Smooth muscle cell (in vitro differentiated cells): ENCODE measurements at regions not wholly inside any gene's neighbourhood (a gene's known extent, or its start where the extent isn't known, plus 50 kb on each side); places are given as distances from the start of the nearest gene placed in this dataset.
"Not testable (repeated sequence)": the region's sequence is repeated elsewhere in the genome, so short reads cannot be mapped to it uniquely, and the experiment has no call there.

Experiments used
- DNase-seq: peaks from one replicate; lab custom pipeline; 2025; ENCODE audit not compliant: unreplicated experiment; lab: John Stamatoyannopoulos, UW
- H2AFZ ChIP-seq: fragments of 200-600 bp; sonication (generic); 2 replicates; pipeline ENCODE4 v1.6.0; 2016; ENCODE audit warnings: antibody characterized with exemption, low read depth, mild to moderate bottlenecking
- H3F3A ChIP-seq: fragments of 200-600 bp; sonication (generic); 2 replicates; pipeline ENCODE4 v1.6.0; 2017; ENCODE audit warnings: antibody characterized with exemption, low read depth
- H3K27ac ChIP-seq: fragments of 200-600 bp; sonication (generic); 2 replicates; pipeline ENCODE4 v1.5.1; 2016; ENCODE audit warnings: low read depth, mild to moderate bottlenecking
- H3K27me3 ChIP-seq: fragments of 200-600 bp; sonication (generic); 2 replicates; pipeline ENCODE4 v1.6.1; 2016; ENCODE audit warnings: low read depth, mild to moderate bottlenecking
- H3K36me3 ChIP-seq: fragments of 200-600 bp; sonication (generic); 2 replicates; pipeline ENCODE4 v1.5.1; 2016; ENCODE audit warnings: low read depth
- H3K4me1 ChIP-seq: fragments of 200-600 bp; sonication (generic); 2 replicates; pipeline ENCODE4 v1.5.1; 2016; ENCODE audit warnings: low read depth
- H3K4me2 ChIP-seq: fragments of 200-600 bp; sonication (generic); 2 replicates; pipeline ENCODE4 v1.6.0; 2016; ENCODE audit warnings: mild to moderate bottlenecking
- H3K4me3 ChIP-seq: fragments of 200-600 bp; sonication (generic); 2 replicates; pipeline ENCODE4 v1.5.1; 2016; ENCODE audit warnings: mild to moderate bottlenecking
- H3K79me2 ChIP-seq: fragments of 200-600 bp; sonication (generic); 2 replicates; pipeline ENCODE4 v1.6.0; 2016; ENCODE audit warnings: low read depth, mild to moderate bottlenecking
- H3K9ac ChIP-seq: fragments of 200-600 bp; sonication (generic); 2 replicates; pipeline ENCODE4 v1.6.0; 2016; ENCODE audit warnings: low read depth
- H3K9me3 ChIP-seq: fragments of 200-600 bp; sonication (generic); replicated peaks from 2 replicates; pipeline ENCODE4 v1.5.1; 2016; ENCODE audit warnings: low read depth
- H4K20me1 ChIP-seq: fragments of 200-600 bp; sonication (generic); 2 replicates; pipeline ENCODE4 v1.6.0; 2016; ENCODE audit warnings: low read depth
- CTCF ChIP-seq: fragments of 200-600 bp; sonication (generic); IDR thresholded peaks from 2 replicates; pipeline ENCODE4 v1.5.1; 2017; ENCODE audit warnings: borderline replicate concordance, mild to moderate bottlenecking, antibody characterized with exemption; ENCODE audit not compliant: insufficient read depth, poor library complexity, severe bottlenecking
- WGBS: methylation state at CpG from one replicate; pipeline ENCODE4 v1.1.7; 2016; ENCODE audit warnings: low lambda C conversion rate; 5-methylcytosine and 5-hydroxymethylcytosine counted together

DNA sequence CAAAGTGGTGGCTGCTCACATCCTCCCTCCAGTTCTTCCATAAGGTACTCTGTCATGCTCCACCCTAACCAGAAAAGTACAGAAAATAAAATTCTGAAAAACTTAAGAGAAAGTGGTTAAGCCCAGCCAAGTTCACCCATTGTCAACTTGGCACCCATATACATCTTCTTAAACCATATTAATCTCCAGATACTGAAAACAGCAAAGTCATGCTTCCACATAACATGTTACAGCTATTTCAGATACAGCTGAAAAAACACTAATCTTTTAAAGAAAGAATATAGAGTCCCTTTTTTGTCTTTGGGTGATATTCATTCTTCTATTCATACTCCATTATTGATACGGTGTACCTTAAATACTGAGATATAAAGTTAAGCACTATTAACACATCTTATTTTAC is 577.8 kb downstream of the KCNT2 start:
- no peaks in the 10 kb centered on the region for H3K36me3 ChIP-seq
- DNase-seq = no peak
- H3K9me3 ChIP-seq = no peaks in the 10 kb centered on the region
- H3K27ac ChIP-seq = no peak overlapping the region
- TF ChIP-seq CTCF = no peak
- no peak overlapping the region for H3K4me3 ChIP-seq
- H2AFZ ChIP-seq = no peak overlapping the region
- no peaks in the 10 kb centered on the region for H3K27me3 ChIP-seq
- H3K79me2 ChIP-seq = no peaks in the 10 kb centered on the region
- 95% methylated on average over 1 of the region's 1 CpG for WGBS
- H3K4me1 ChIP-seq = peaks cover 16% of the 10 kb centered on the region
- no peak overlapping the region for H3K9ac ChIP-seq
- no peaks in the 10 kb centered on the region for H4K20me1 ChIP-seq
- no peak overlapping the region for H3K4me2 ChIP-seq
- no peaks in the 10 kb centered on the region for H3F3A ChIP-seq

- Histone ChIP-seq H3K27ac (no peak overlapping the region), H3K36me3 (no peaks in the 10 kb centered on the region), H3K4me1 (peaks cover 12% of the 10 kb centered on the region), H3K9ac (no peak overlapping the region), H2AFZ (no peak overlapping the region), H4K20me1 (no peaks in the 10 kb centered on the region), H3K4me2 (no peak overlapping the region), H3K4me3 (no peak overlapping the region), H3K79me2 (no peaks in the 10 kb centered on the region), H3F3A (no peaks in the 10 kb centered on the region), H3K27me3 (no peaks in the 10 kb centered on the region), H3K9me3 (no peaks in the 10 kb centered on the region)
- no peak for TF ChIP-seq CTCF
- DNase-seq = no peak
- WGBS = 100% methylated on average over 1 of the region's 1 CpG
Measured at GRCh38 chr1:196029410-196029809, 578.8 kb downstream of the KCNT2 start.

- Histone ChIP-seq H3F3A (no peaks in the 10 kb centered on the region), H3K9ac (no peak overlapping the region), H3K27me3 (no peaks in the 10 kb centered on the region), H3K4me3 (no peak overlapping the region), H3K79me2 (no peaks in the 10 kb centered on the region), H3K36me3 (no peaks in the 10 kb centered on the region), H2AFZ (no peak overlapping the region), H3K4me2 (no peak overlapping the region), H3K4me1 (no peaks in the 10 kb centered on the region), H4K20me1 (no peaks in the 10 kb centered on the region), H3K27ac (no peak overlapping the region), H3K9me3 (no peaks in the 10 kb centered on the region)
- no peak for TF ChIP-seq CTCF
- DNase-seq = no peak
- WGBS = 0% methylated on average over 1 of the region's 1 CpG
Measured at GRCh38 chr1:196027127-196027526, 581.1 kb downstream of the KCNT2 start.

DNA sequence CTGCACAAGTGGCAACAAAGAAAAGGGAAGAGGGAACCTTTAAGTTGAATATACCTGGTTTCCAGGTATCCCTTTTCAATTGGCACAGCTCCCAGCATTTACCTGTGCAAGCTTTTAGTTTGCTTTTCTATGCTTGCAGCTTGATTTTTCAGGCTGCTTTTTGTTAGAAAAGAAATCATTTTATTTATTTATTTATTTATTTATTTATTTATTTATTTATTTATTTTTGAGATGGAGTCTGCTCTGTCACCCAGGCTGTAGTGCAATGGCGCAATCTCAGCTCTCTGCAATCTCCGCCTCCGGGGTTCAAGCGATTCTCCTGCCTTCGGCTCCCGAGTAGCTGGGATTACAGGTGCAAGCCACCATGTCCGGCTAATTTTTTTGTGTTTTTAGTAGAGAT is 587.1 kb downstream of the KCNT2 start:
- not testable (repeated sequence) for H3K27me3 ChIP-seq, H4K20me1 ChIP-seq, H3K4me1 ChIP-seq, H3K79me2 ChIP-seq, H3K4me3 ChIP-seq, H3K9me3 ChIP-seq, H3K9ac ChIP-seq, H3K27ac ChIP-seq, H3F3A ChIP-seq, H3K36me3 ChIP-seq, H3K4me2 ChIP-seq, H2AFZ ChIP-seq, DNase-seq
- 97% methylated on average over 7 of the region's 7 CpGs for WGBS
